NOMO-1 treated with DMSO at 0.1 percent for 48 hours (cell line): ENCODE measurements at regions not wholly inside any gene's neighbourhood (a gene's known extent, or its start where the extent isn't known, plus 50 kb on each side); places are given as distances from the start of the nearest gene placed in this dataset.

Source experiments
- DNase-seq: peaks from one replicate; lab custom pipeline; 2025; ENCODE audit not compliant: unreplicated experiment; lab: John Stamatoyannopoulos, UW

GRCh38 chr4:11805842-11806241 is 377.1 kb upstream of the HS3ST1 start:
- peak; percentile 58 for DNase-seq

- DNase-seq: no peak
Observed at GRCh38 chr4:11801466-11802446, 373.1 kb upstream of the HS3ST1 start.

- no peak for DNase-seq
Observed at GRCh38 chr4:11799196-11799595, 370.5 kb upstream of the HS3ST1 start.

GRCh38 chr4:11791797-11792196 is 363.1 kb upstream of the HS3ST1 start:
- peak; percentile 49 for DNase-seq

GRCh38 chr4:11790230-11790629 is 361.5 kb upstream of the HS3ST1 start:
- DNase-seq: no peak

GRCh38 chr4:11783588-11783987 is 354.9 kb upstream of the HS3ST1 start:
- no peak for DNase-seq

- DNase-seq: no peak
Observed at GRCh38 chr4:11782859-11783258, 354.2 kb upstream of the HS3ST1 start.

GRCh38 chr4:11777447-11777846 is 348.8 kb upstream of the HS3ST1 start:
- DNase-seq: no peak

GRCh38 chr4:11774346-11774745 is 345.7 kb upstream of the HS3ST1 start:
- DNase-seq: no peak

- no peak for DNase-seq
Observed at GRCh38 chr4:11773798-11774197, 345.1 kb upstream of the HS3ST1 start.

- DNase-seq: no peak
Observed at GRCh38 chr4:11769434-11769833, 340.7 kb upstream of the HS3ST1 start.

- DNase-seq: no peak
Observed at GRCh38 chr4:11768251-11768972, 339.7 kb upstream of the HS3ST1 start.

- peak; percentile 5 for DNase-seq
Observed at GRCh38 chr4:11765849-11766453, 337.3 kb upstream of the HS3ST1 start.

GRCh38 chr4:11748164-11748872 is 319.6 kb upstream of the HS3ST1 start:
- no peak for DNase-seq

GRCh38 chr4:11746734-11747133 is 318.0 kb upstream of the HS3ST1 start:
- DNase-seq: no peak

GRCh38 chr4:11743976-11744375 is 315.3 kb upstream of the HS3ST1 start:
- DNase-seq: no peak

- no peak for DNase-seq
Observed at GRCh38 chr4:11743236-11743635, 314.5 kb upstream of the HS3ST1 start.

GRCh38 chr4:11741190-11741652 is 312.5 kb upstream of the HS3ST1 start:
- DNase-seq: no peak

- DNase-seq: no peak
Observed at GRCh38 chr4:11739992-11740391, 311.3 kb upstream of the HS3ST1 start.

GRCh38 chr4:11736978-11737377 is 308.3 kb upstream of the HS3ST1 start:
- no peak for DNase-seq

GRCh38 chr4:11735651-11736050 is 307.0 kb upstream of the HS3ST1 start:
- no peak for DNase-seq
